NCI-H2196 (cell line): ENCODE measurements at regions not wholly inside any gene's neighbourhood (a gene's known extent, or its start where the extent isn't known, plus 50 kb on each side); places are given as distances from the start of the nearest gene placed in this dataset.
A peak's percentile ranks its signal among the peaks of the same experiment; 100 is the strongest.

ENCODE experiments used
- DNase-seq: peaks from one replicate; lab custom pipeline; 2025; ENCODE audit not compliant: unreplicated experiment; lab: John Stamatoyannopoulos, UW

DNA sequence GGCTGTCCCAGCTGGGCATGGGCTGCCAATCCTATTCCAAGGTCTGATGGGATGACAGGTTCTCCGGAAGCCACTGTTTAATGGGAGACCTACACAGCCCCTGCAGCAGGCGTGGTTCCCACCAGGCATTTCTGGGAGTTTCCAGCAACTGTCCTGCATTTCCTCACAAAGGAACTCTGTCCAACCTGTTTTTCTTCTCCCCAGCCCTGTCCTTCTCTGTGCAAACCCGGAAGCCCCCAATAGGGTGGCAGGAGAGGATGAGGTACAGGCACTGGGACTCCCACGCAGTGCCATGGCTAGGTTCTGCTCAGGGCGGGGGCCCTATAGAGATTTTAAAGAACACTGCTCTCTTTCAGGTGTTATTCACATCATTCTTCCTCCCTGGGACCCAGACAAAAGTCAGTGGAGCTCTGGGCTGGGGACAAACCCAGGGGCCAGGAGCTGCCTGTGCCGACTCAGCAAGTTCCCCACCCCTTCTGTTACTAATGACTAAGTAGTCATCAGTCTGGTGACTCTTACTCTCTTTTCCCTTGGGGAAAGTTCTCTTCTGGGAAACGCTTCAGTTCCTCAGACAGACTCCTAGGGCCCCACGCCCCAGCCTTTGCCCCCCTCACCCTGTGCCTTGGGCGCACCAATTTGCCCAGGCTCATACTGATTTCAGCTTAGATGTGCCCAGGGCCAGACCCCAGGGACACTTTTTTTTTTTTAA is 97.7 kb downstream of the CD47 start:
- no peak for DNase-seq

DNA sequence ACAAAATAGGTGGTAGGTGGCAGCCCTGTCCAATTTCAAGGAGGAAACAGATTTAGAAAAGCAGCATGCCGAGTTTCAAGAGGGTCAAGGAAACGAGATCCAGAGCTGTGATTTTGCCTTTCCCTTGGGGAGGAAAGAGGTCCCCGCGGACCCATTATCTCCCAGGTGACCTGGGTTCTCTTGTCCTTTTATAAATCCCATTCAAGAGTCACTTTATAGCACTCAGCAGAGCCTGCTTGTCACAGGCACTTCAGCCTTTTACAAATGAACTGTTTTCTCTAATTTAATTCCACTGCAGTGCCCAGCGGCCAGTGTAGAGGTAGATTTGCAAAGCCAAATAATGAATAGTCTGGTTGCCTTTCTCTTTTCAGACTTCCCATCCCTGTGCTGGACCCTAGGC is 99.9 kb downstream of the CD47 start:
- no peak for DNase-seq

- no peak for DNase-seq
Observed at GRCh38 chr3:107990433-107990832, 100.4 kb downstream of the CD47 start.

GRCh38 chr3:107989661-107990060 is 101.2 kb downstream of the CD47 start:
- no peak for DNase-seq

- DNase-seq = no peak
Observed at GRCh38 chr3:107988460-107989175, 102.2 kb downstream of the CD47 start.

- DNase-seq = peak; percentile 39
Observed at GRCh38 chr3:107987036-107987939, 103.5 kb downstream of the CD47 start.

GRCh38 chr3:107986505-107986904 is 104.3 kb downstream of the CD47 start:
- no peak for DNase-seq

- no peak for DNase-seq
Observed at GRCh38 chr3:107985496-107985895, 105.3 kb downstream of the CD47 start.

DNA sequence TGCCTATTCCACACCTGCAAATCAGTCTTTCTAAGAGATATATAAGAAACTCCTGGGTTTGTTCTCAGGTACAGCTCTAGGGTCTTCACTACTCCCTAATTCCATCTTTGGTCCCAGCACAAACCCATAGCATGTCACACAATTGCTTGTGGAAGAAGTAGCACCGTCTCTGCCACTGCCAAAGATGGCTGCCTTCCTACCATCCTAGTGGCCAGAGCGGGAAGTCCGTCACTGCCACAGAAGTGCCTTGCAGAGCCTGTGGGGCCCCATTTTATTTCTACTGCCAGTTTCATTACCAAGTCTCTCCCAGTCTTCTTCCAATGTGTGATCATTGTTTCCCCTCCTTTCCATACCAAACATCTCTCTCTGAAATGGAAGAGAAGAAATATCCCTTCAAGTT is 107.6 kb downstream of the CD47 start:
- DNase-seq = no peak

DNA sequence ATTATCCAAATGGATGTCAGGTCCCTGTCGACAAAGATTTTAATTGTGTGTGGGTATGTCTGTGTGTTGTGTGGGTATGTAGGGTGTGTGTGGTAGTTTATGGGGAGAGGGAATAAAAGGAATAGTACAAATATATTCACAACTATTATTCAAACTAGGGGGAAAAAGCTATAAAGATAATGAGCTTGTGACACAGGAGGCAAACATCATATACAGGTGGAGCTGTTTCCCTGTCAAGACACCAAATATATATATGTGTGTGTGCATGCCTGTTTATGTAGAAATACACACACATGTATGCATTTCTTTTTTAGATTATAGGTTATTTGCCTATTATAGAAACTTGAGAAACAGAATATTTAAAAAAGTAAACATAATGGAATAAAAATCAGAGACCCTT is 108.7 kb downstream of the CD47 start:
- no peak for DNase-seq

GRCh38 chr3:107981471-107982111 is 109.2 kb downstream of the CD47 start:
- DNase-seq = no peak

DNA sequence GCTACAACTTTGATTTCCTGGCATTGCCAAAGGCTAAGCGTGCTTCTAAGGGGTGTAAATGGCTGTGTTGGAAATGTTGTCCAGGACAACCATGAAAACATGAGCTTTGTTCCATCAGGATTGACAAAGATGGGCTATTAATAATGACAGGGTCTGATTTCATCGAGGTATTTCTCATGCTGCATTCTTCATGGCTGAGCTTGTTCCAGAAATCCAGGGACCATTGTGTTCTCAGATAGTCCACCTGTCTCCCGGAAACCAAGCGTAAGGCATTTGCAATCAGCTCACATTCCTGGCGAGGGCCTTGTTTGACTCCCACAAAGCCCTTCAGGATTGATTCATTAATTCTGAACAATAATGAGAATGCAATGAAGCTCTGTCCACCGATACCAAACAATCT is 111.3 kb downstream of the CD47 start:
- no peak for DNase-seq

DNA sequence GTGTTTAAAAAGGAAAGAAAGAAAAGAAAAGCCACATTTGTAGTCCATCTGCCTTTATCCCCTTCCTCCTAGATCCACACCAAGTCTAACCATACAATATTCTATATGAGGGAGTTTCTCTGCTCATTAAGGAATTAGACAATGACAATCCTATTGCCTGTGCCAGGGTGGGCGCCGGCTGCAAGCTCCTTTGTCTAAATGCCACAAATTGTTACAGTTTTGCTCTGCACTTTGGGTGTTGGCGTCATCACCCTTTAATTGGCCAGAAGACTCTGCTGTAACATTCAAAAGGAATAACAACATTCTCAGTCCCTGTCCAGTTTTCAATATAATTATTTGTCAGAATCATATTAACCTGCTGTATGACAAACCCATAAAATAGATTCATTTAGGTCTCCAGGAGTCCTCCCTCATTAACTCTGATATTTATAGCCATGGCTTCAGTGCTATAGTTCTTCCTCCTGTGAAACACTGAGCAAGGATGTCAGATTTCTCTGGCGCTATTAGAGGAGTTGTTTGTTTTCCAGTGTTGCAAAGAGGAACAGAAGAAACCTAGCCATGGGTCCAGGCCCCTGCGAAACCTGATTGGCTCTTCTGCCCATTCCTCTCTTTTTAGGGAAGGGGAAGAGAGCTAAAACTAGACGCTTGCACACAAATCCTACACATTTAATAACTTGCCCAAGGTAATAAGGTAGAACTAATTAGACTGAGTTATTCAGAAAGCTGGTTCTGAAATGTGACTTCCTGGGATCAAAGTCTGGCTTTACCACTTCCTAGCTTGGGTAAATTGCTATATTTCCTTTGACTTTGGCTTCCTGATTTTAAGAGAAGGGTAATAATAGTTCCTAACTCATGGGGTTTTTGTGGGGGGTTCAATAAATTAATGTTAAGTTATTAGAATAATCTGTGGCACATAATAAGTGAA is 112.4 kb downstream of the CD47 start:
- DNase-seq = no peak

- DNase-seq = no peak
Observed at GRCh38 chr3:107977221-107978130, 113.4 kb downstream of the CD47 start.

DNA sequence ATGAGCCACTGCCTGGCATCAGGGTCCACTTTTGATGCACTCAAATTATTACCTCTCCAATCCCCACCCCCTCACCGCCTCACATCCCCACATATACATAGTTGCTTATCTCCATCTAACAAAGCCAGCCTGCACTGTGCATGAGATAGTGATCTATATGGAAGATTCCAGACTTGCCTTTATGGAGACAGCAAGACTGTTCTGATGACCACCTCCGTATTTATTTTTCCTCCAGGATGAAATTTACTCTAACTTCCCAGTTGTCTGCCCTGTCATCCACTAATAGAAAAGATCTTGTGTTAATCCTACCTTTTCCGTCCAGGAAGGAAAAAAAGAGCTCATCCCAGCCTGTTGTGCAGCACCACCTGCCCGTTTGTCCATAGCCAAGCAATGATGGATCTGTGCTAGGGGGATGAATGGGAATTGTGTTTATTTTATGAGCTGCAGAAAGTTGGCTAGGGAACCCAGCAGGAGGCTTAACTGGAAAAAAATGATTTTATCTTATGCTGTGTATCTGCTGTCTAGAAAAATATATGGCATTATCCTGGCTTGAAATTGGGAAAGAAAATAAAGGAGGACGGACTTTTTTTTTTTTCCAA is 114.5 kb downstream of the CD47 start:
- no peak for DNase-seq

DNA sequence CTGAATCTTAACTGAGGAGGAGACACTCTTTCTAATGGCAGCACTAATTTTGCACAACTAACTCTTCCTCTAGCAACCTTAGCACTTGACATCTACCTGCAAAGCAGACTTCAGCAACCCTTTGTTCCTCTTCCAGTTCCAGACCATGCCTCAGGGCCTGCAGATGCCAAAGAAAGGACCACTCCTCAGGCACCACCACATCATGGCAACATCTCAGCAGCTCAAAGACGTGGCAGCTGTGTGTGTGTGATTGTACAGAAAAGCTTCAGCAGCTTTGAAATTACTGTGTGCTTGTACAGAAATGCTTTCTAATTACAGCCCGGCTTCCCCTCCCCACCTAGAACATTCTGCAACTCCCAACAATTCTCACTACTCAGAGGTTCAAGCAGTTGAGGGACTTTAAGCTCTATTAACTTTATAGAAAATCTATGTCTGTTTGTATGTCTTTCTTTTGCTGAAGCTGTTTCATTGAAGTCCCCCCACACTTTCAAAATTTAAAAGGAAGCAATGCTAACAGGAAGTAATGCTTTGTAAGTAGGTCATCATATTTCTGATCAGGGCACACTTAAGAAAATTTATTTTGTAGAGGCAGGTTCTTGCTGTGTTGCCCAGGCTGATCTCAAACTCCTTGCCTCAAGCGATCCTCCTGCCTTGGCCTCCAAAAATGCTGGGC is 115.2 kb downstream of the CD47 start:
- DNase-seq = no peak

DNA sequence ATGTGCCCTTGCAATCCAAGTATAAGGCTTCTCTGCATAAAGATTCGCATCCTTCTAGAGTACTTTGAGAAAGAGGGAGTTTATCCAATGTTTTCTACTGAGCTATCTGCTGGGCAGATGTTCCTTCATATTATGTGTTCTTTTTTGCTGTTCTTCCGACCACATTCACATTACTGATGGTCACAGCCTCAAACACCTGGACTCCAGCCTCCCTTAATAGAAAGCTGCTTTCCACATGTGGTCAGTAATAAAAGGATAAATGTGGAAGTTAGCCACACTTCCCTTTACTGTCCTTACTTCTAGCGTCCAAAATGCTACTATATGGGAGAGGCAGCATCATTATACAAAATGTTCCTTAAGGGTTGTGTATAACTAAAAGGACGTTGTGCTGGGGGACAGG is 116.9 kb downstream of the CD47 start:
- DNase-seq = no peak

DNA sequence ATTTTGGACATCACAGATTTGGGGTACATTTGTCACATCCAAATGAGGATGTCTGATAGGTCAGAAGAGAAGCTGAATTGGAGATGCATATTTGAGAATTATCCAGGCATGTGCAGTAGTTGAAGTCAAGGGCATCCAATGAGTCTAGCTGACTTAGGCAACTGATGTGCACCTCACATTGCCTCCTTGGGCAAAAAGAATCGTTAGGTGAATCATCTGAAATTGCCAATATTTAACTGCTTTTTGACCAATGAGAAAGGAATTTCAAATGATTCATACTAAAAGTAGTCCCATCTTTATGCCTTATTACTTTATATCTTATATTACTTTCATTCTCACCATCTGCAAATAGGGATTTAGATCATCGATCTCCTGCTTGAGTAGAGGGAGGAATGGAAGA is 117.7 kb downstream of the CD47 start:
- DNase-seq = no peak
